GM12873 (cell line): ENCODE measurements at regions not wholly inside any gene's neighbourhood (a gene's known extent, or its start where the extent isn't known, plus 50 kb on each side); places are given as distances from the start of the nearest gene placed in this dataset.

Experiments used
- TF ChIP-seq, protein P1 (sequence below): IDR thresholded peaks from 2 replicates; pipeline ENCODE4 v1.5.1; 2012; ENCODE audit warnings: low read depth, mild to moderate bottlenecking, moderate library complexity, low read length, control low read depth; ENCODE audit not compliant: insufficient read depth; ENCODE audit errors: missing control alignments

DNA sequence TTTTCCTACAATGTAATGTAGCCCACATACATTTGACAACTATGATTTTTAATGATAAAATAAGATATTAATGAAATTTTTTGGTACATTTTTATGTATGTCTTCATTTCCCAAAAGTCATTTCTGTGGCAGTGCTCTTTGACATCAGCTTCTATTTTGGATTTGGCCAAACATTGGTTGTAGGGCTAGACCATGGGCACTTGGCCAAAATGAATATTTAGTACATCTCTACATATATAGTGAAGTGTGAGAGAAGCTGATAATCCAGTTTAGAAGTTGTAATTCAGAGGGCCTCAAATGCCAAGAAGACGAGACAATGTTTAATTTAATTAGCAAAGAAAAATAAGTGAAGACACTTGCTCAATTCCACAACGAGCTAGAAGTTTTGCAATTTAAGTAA is 724.9 kb upstream of the SOX9 start:
- TF ChIP-seq, protein P1, sequence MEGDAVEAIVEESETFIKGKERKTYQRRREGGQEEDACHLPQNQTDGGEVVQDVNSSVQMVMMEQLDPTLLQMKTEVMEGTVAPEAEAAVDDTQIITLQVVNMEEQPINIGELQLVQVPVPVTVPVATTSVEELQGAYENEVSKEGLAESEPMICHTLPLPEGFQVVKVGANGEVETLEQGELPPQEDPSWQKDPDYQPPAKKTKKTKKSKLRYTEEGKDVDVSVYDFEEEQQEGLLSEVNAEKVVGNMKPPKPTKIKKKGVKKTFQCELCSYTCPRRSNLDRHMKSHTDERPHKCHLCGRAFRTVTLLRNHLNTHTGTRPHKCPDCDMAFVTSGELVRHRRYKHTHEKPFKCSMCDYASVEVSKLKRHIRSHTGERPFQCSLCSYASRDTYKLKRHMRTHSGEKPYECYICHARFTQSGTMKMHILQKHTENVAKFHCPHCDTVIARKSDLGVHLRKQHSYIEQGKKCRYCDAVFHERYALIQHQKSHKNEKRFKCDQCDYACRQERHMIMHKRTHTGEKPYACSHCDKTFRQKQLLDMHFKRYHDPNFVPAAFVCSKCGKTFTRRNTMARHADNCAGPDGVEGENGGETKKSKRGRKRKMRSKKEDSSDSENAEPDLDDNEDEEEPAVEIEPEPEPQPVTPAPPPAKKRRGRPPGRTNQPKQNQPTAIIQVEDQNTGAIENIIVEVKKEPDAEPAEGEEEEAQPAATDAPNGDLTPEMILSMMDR, result no peak

- TF ChIP-seq, protein P1, result no peak
These were observed 724.1 kb upstream of the SOX9 start for GRCh38 chr17:71396711-71397110.

DNA sequence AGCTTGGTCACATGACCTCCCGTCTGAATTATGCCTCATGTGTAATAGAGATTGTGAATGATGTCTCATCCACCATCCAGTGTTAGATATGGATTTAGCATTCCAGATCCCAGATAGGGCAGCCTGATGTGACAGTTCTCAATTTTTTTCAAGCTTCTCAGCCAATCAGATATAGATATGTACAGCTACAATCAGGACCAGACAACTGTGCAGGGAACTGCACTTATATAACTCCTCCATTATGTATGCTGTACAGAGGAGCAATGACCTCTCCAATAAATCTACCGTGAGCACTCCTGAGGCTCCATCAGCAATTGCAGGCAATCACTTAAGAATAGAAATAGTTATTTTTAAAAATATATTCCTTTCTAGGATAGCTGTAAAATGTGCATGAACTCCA is 722.8 kb upstream of the SOX9 start:
- TF ChIP-seq, protein P1, result no peak

- TF ChIP-seq, protein P1, result no peak
These were observed 722.0 kb upstream of the SOX9 start for GRCh38 chr17:71398800-71399219.

DNA sequence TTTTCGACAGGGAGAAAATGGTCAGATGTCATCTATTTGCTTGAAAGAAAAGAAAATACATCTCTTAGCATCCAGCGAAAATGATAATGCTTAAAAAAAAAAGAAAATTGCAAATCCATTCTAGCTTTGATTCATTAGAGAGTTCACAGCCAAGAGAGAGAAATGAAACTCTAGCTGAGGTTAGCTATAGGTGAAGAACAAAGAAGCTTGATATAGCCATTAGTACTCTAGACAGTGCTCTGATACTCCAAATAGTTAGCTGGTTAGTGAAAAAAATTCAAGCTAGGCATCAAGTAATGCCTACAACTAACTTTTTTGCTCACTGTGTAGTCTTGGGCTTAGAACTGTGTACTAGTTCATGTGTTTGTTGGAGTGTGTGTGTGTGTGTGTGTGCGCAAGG is 721.6 kb upstream of the SOX9 start:
- TF ChIP-seq, protein P1, result no peak

- TF ChIP-seq, protein P1, result no peak
These were observed 721.2 kb upstream of the SOX9 start for GRCh38 chr17:71399649-71400048.

- TF ChIP-seq, protein P1, result no peak
These were observed 718.8 kb upstream of the SOX9 start for GRCh38 chr17:71402007-71402406.

GRCh38 chr17:71402661-71403141 is 718.1 kb upstream of the SOX9 start:
- TF ChIP-seq, protein P1, result no peak
